T-helper 2 cell treated with Interferon-gamma antibody and Interleukin-4, amounts not matched to agents 5 μg/mL and 100 μg/mL, for 36 hours (primary cell): ENCODE measurements at regions not wholly inside any gene's neighbourhood (a gene's known extent, or its start where the extent isn't known, plus 50 kb on each side); places are given as distances from the start of the nearest gene placed in this dataset.

Experiments used
- DNase-seq: peaks from one replicate; pipeline ENCODE4 v3.0.0; 2021; ENCODE audit warnings: low spot score
- H3K27ac Mint-ChIP-seq: one replicate; pipeline ENCODE4 v1.8.0; 2021; ENCODE audit warnings: mild to moderate bottlenecking, mixed read lengths
- H3K27me3 Mint-ChIP-seq: one replicate; pipeline ENCODE4 v1.8.0; 2021; ENCODE audit warnings: low read depth, mixed read lengths
- H3K36me3 Mint-ChIP-seq: one replicate; pipeline ENCODE4 v1.8.0; 2021; ENCODE audit warnings: low read depth, mixed read lengths
- H3K4me1 Mint-ChIP-seq: one replicate; pipeline ENCODE4 v1.8.0; 2021; ENCODE audit warnings: low read depth, mixed read lengths
- H3K4me3 Mint-ChIP-seq: one replicate; pipeline ENCODE4 v1.8.0; 2022; ENCODE audit warnings: mild to moderate bottlenecking, moderate library complexity, mixed read lengths
- H3K9me3 Mint-ChIP-seq: one replicate; pipeline ENCODE4 v1.8.0; 2021; ENCODE audit warnings: mixed read lengths

GRCh38 chr5:60332244-60333004 lies 367.5 kb downstream of the DEPDC1B start:
- Mint-ChIP-seq H3K27ac (no peak overlapping the region), H3K4me1 (no peaks in the 10 kb centered on the region), H3K36me3 (no peaks in the 10 kb centered on the region), H3K4me3 (no peak overlapping the region), H3K27me3 (no peaks in the 10 kb centered on the region), H3K9me3 (peaks cover 6% of the 10 kb centered on the region)
- DNase-seq, result no peak

- H3K27ac Mint-ChIP-seq, result no peak overlapping the region
- no peaks in the 10 kb centered on the region for H3K36me3 Mint-ChIP-seq
- H3K9me3 Mint-ChIP-seq, result peaks cover 6% of the 10 kb centered on the region
- no peaks in the 10 kb centered on the region for H3K4me1 Mint-ChIP-seq
- no peaks in the 10 kb centered on the region for H3K27me3 Mint-ChIP-seq
- H3K4me3 Mint-ChIP-seq, result no peak overlapping the region
- no peak for DNase-seq
Observed at GRCh38 chr5:60330236-60330635, 369.7 kb downstream of the DEPDC1B start.

- H3K4me3 Mint-ChIP-seq, result no peak overlapping the region
- no peaks in the 10 kb centered on the region for H3K4me1 Mint-ChIP-seq
- peaks cover 17% of the 10 kb centered on the region for H3K9me3 Mint-ChIP-seq
Observed at GRCh38 chr5:60325870-60326269, 374.1 kb downstream of the DEPDC1B start.

DNA sequence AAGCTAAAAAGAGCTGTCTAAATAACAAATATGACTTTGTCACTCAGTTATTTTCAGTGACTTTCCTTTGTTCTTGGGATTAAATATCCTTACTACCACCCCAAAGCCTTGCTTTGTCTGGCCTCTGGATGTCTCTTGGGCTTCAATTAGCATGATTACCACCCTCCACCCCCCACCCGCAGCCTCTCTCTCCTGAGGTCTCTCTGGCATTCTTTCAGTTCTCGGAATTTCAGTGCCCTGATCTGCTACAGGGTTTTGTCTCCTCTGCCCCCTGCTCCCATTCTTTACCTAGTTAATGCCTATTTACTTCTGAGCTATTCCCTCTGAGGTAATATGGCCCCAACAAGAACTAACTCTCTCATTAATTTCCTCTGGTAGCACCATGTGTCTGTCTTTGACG lies 376.4 kb downstream of the DEPDC1B start:
- H3K27ac Mint-ChIP-seq, result no peak overlapping the region
- peaks cover 17% of the 10 kb centered on the region for H3K9me3 Mint-ChIP-seq
- H3K4me1 Mint-ChIP-seq, result no peaks in the 10 kb centered on the region
- H3K27me3 Mint-ChIP-seq, result no peaks in the 10 kb centered on the region
- H3K36me3 Mint-ChIP-seq, result no peaks in the 10 kb centered on the region
- DNase-seq, result no peak
- H3K4me3 Mint-ChIP-seq, result no peak overlapping the region

More at GRCh38 chr5:60325870-60326269, 374.1 kb downstream of the DEPDC1B start:
- H3K27me3 Mint-ChIP-seq, result no peaks in the 10 kb centered on the region
- no peaks in the 10 kb centered on the region for H3K36me3 Mint-ChIP-seq
- DNase-seq, result no peak
- no peak overlapping the region for H3K27ac Mint-ChIP-seq

- no peaks in the 10 kb centered on the region for H3K4me1 Mint-ChIP-seq
- H3K36me3 Mint-ChIP-seq, result no peaks in the 10 kb centered on the region
- no peaks in the 10 kb centered on the region for H3K9me3 Mint-ChIP-seq
- H3K27me3 Mint-ChIP-seq, result no peaks in the 10 kb centered on the region
- H3K4me3 Mint-ChIP-seq, result no peak overlapping the region
- H3K27ac Mint-ChIP-seq, result no peak overlapping the region
- DNase-seq, result no peak
Observed at GRCh38 chr5:60312098-60312497, 387.9 kb downstream of the DEPDC1B start.

DNA sequence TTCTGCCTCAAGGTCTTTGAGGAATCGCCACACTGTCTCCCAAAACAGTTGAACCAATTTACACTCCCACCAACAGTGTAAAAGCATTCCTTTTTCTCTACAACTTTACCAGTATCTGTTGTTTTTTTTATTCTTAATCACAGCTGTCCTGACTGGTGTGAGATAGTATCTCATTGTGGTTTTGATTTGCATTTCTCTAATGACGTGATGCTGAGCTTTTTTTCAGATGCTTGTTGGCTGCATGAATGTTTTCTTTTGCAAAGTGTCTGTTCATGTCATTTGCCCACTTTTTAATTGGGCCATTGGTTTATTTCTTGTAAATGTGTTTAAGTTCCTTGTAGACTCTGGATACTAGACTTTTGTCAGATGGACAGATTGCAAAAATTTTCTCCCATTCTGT lies 400.0 kb downstream of the DEPDC1B start:
- DNase-seq, result no peak
- Mint-ChIP-seq H3K4me1 (no peaks in the 10 kb centered on the region), H3K27ac (no peak overlapping the region), H3K36me3 (no peaks in the 10 kb centered on the region), H3K9me3 (peaks cover 3% of the 10 kb centered on the region), H3K4me3 (no peak overlapping the region), H3K27me3 (no peaks in the 10 kb centered on the region)

DNA sequence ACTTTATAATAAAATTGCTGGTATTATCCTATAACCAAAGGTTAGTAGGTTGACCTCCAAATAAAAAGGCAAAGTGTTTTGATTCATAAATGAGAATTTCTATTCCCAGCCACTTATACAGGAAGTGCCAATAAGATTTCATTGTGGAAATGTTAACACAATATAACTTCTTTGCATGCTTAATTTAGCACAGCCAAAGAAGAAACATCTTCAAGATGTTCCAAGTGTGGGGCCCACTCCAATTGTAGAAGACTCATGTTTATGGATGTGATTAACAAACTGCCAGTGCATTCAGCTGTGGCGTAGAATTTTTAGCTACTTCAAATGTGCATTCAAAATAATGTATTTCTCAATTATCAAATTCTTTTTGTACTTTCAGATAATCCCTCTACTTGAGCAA lies 402.3 kb downstream of the DEPDC1B start:
- no peak overlapping the region for H3K27ac Mint-ChIP-seq
- no peaks in the 10 kb centered on the region for H3K9me3 Mint-ChIP-seq
- no peak for DNase-seq
- H3K4me1 Mint-ChIP-seq, result no peaks in the 10 kb centered on the region
- no peaks in the 10 kb centered on the region for H3K27me3 Mint-ChIP-seq
- H3K4me3 Mint-ChIP-seq, result no peak overlapping the region
- H3K36me3 Mint-ChIP-seq, result no peaks in the 10 kb centered on the region

DNA sequence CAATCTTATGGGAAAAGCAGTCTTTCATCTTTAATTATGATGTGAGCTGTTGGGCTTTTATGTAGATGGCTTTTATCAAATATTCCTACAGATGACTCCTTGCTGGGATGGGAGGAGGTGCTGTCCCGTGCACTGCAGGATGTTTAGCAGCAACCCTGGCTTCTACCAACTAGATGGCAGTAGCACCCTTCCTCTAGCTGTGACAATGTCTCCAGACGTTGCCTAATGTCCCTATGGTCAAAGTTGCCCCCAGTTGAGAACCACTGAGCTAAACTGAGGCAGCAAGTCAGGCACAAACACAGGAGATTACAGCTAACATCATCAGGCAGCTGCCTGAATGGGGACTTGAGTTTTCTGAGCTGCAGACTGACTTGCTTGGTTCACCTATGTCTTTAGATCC lies 401.9 kb upstream of the PDE4D start:
- no peaks in the 10 kb centered on the region for H3K9me3 Mint-ChIP-seq

DNA sequence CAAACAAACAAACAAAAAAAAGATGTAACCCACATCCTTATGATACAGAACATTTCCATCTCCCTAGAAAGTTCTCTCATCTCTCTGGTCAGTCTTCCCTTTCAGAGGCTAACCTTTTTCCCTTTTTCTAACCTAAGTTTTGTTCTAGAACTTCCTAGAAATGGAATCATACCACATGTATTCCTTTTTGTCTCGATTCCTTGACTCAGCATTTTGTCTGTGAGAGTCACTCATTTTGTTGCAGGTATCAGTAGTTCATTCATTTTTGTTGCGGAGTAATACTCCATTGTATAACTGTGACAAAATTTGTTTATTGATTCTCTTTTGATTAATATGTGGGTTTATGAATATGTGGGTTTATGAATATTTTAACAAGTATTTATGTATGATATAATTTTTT lies 400.0 kb upstream of the PDE4D start:
- no peaks in the 10 kb centered on the region for H3K4me1 Mint-ChIP-seq
- DNase-seq, result no peak
- H3K4me3 Mint-ChIP-seq, result no peak overlapping the region
- H3K36me3 Mint-ChIP-seq, result no peaks in the 10 kb centered on the region
- no peaks in the 10 kb centered on the region for H3K9me3 Mint-ChIP-seq
- H3K27me3 Mint-ChIP-seq, result peaks cover 2% of the 10 kb centered on the region
- H3K27ac Mint-ChIP-seq, result no peak overlapping the region

More for the DNA sequence above, 401.9 kb upstream of the PDE4D start:
- Mint-ChIP-seq H3K27ac (no peak overlapping the region), H3K27me3 (no peaks in the 10 kb centered on the region), H3K4me1 (no peaks in the 10 kb centered on the region), H3K36me3 (no peaks in the 10 kb centered on the region), H3K4me3 (no peak overlapping the region)
- DNase-seq, result no peak

- peak; percentile 4 for DNase-seq
- peaks cover 2% of the 10 kb centered on the region for H3K27me3 Mint-ChIP-seq
- no peaks in the 10 kb centered on the region for H3K9me3 Mint-ChIP-seq
- no peak overlapping the region for H3K27ac Mint-ChIP-seq
- no peak overlapping the region for H3K4me3 Mint-ChIP-seq
- no peaks in the 10 kb centered on the region for H3K4me1 Mint-ChIP-seq
- no peaks in the 10 kb centered on the region for H3K36me3 Mint-ChIP-seq
Observed at GRCh38 chr5:60287174-60287771, 393.7 kb upstream of the PDE4D start.

- H3K36me3 Mint-ChIP-seq, result no peaks in the 10 kb centered on the region
- H3K4me3 Mint-ChIP-seq, result no peak overlapping the region
- peaks cover 2% of the 10 kb centered on the region for H3K27me3 Mint-ChIP-seq
Observed at GRCh38 chr5:60285910-60286309, 392.4 kb upstream of the PDE4D start.

DNA sequence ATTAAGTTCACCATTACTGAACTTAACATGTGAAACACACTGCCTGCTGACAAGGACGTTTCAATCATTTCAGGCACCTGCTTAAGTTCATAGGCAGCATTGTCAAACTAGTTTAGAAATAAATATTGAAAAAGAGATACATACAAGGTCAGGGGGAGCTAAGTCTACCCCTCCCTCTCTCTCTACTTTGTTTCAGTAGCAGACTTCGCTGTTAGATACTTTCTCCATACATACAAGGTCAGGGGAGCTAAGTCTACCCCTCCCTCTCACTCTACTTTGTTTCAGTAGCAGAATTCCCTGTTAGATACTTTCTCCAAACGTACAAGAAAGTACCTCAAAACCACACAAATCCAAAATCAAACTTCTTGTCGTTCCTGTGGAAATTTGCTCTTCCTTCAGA lies 387.4 kb upstream of the PDE4D start:
- Mint-ChIP-seq H3K27ac (no peak overlapping the region), H3K27me3 (no peaks in the 10 kb centered on the region), H3K36me3 (no peaks in the 10 kb centered on the region), H3K4me3 (no peak overlapping the region), H3K9me3 (no peaks in the 10 kb centered on the region), H3K4me1 (no peaks in the 10 kb centered on the region)
- no peak for DNase-seq

More at GRCh38 chr5:60285910-60286309, 392.4 kb upstream of the PDE4D start:
- DNase-seq, result no peak
- H3K9me3 Mint-ChIP-seq, result no peaks in the 10 kb centered on the region
- no peak overlapping the region for H3K27ac Mint-ChIP-seq
- H3K4me1 Mint-ChIP-seq, result no peaks in the 10 kb centered on the region

GRCh38 chr5:60277941-60278340 lies 384.4 kb upstream of the PDE4D start:
- Mint-ChIP-seq H3K4me3 (no peak overlapping the region), H3K9me3 (no peaks in the 10 kb centered on the region), H3K27ac (no peak overlapping the region), H3K27me3 (no peaks in the 10 kb centered on the region), H3K4me1 (no peaks in the 10 kb centered on the region), H3K36me3 (no peaks in the 10 kb centered on the region)
- DNase-seq, result no peak

- Mint-ChIP-seq H3K27me3 (no peaks in the 10 kb centered on the region), H3K4me3 (no peak overlapping the region), H3K27ac (no peak overlapping the region), H3K9me3 (no peaks in the 10 kb centered on the region), H3K36me3 (no peaks in the 10 kb centered on the region), H3K4me1 (no peaks in the 10 kb centered on the region)
- DNase-seq, result no peak
Observed at GRCh38 chr5:60274747-60275146, 381.2 kb upstream of the PDE4D start.

DNA sequence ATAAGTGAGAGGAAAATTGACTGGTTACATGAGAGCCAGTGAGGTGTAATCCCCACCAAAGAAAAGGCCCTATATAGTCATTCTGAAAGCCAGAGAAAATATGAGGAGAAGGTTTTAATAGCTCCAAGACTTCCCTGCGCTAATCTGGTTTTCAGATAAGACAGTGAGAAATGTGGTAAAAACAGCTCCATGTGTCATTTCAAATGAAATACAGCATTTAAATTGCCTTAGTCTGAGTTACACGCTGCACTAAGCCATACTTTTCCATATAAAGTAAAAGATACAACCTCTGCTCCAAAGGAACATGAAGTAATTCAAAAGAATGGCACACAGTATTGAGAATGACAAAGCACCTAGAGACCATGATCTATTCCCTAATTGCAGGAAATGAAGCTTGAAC lies 378.0 kb upstream of the PDE4D start:
- Mint-ChIP-seq H3K9me3 (no peaks in the 10 kb centered on the region), H3K36me3 (no peaks in the 10 kb centered on the region), H3K4me1 (no peaks in the 10 kb centered on the region), H3K27ac (no peak overlapping the region), H3K27me3 (no peaks in the 10 kb centered on the region), H3K4me3 (no peak overlapping the region)
- no peak for DNase-seq
